NB4 (cell line): ENCODE measurements at regions not wholly inside any gene's neighbourhood (a gene's known extent, or its start where the extent isn't known, plus 50 kb on each side); places are given as distances from the start of the nearest gene placed in this dataset.

Experiments used
- DNase-seq: peaks from one replicate; pipeline ENCODE4 v3.0.0; 2010; ENCODE audit warnings: low read depth
- H3K4me3 ChIP-seq: one replicate; pipeline ENCODE4 v1.5.1; 2011; ENCODE audit warnings: mild to moderate bottlenecking, low read depth, low read length, moderate library complexity
- MAX ChIP-seq: IDR thresholded peaks from 2 replicates; pipeline ENCODE4 v1.6.1; 2011; ENCODE audit warnings: low read depth, low read length
- MYC ChIP-seq: IDR thresholded peaks from 2 replicates; pipeline ENCODE4 v1.6.1; 2011; ENCODE audit warnings: low read depth, low read length
- POLR2A ChIP-seq: IDR thresholded peaks from 2 replicates; pipeline ENCODE4 v1.6.1; 2011; ENCODE audit warnings: mild to moderate bottlenecking; ENCODE audit not compliant: insufficient read length; ENCODE audit errors: extremely low read depth
- TF ChIP-seq, protein P1 (sequence below): IDR thresholded peaks from one replicate; pipeline ENCODE4 v1.5.1; 2012; ENCODE audit warnings: low read depth, low read length

- no peak for DNase-seq
These were observed 190.9 kb downstream of the SLITRK6 start for GRCh38 chr13:85608255-85608829.

DNA sequence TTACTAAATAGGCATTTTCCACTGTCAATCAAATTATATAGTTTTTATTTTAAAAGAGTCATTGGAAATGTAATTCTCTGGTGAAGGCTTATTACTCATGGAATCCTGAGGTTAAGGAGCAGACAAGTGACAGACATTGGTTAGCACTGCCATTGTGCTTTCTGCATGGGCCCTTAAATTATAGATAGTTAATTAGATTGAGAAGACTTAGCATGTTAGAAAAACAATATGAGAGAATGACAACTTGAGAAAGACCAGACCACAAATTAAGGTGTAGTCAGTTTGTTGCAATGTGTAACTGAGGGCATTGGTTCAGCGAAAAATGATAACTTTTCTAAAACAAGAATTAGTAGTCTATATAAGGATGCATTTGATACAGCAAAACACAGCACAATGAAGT is 195.5 kb downstream of the SLITRK6 start:
- no peak overlapping the region for H3K4me3 ChIP-seq
- TF ChIP-seq POLR2A (no peak), MAX (no peak)
- DNase-seq: no peak

More at GRCh38 chr13:85608255-85608829, 190.9 kb downstream of the SLITRK6 start:
- TF ChIP-seq MAX (no peak), POLR2A (no peak), MYC (no peak)
- TF ChIP-seq, protein P1, sequence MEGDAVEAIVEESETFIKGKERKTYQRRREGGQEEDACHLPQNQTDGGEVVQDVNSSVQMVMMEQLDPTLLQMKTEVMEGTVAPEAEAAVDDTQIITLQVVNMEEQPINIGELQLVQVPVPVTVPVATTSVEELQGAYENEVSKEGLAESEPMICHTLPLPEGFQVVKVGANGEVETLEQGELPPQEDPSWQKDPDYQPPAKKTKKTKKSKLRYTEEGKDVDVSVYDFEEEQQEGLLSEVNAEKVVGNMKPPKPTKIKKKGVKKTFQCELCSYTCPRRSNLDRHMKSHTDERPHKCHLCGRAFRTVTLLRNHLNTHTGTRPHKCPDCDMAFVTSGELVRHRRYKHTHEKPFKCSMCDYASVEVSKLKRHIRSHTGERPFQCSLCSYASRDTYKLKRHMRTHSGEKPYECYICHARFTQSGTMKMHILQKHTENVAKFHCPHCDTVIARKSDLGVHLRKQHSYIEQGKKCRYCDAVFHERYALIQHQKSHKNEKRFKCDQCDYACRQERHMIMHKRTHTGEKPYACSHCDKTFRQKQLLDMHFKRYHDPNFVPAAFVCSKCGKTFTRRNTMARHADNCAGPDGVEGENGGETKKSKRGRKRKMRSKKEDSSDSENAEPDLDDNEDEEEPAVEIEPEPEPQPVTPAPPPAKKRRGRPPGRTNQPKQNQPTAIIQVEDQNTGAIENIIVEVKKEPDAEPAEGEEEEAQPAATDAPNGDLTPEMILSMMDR: no peak
- H3K4me3 ChIP-seq: no peak overlapping the region

GRCh38 chr13:85601526-85601925 is 197.7 kb downstream of the SLITRK6 start:
- TF ChIP-seq MYC: no peak
- no peak for TF ChIP-seq MAX
- no peak for TF ChIP-seq POLR2A
- H3K4me3 ChIP-seq: no peak overlapping the region
- no peak for DNase-seq

DNA sequence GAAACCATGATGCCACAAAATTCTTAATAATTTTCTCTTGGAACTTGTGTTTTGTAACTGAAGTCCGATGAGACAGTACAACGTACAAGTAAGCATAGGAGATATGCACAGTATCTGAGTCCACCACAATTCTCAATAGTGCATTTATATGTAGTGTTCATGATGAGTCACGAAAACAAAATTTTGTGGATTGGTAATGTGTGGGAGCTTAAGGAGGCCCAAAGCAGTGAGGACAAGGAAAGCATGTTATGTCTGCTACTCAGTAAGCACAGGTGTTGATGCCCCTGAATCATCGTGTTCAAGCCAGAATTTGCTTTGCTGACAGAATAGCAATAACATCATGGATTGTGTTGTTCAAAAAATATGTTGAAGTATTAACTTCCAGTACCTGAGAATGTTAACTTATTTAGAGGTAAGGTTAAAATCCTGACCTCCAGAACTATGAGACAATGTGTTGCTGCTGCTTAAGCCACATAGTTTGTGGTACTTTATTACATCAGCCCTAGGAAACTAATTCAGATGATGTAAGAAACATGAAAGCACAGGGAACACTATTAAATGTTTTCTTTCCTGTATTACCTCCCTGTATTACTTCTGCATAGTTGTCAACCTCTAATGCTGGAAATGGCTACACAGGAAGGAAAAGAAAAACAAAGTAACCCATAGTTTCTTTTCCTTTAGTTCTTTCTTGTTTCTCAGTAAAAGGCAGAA is 201.3 kb downstream of the SLITRK6 start:
- no peak for TF ChIP-seq MAX
- TF ChIP-seq MYC: no peak
- no peak for TF ChIP-seq POLR2A
- TF ChIP-seq, protein P1: no peak
- no peak for DNase-seq
- H3K4me3 ChIP-seq: no peak overlapping the region

- H3K4me3 ChIP-seq: no peak overlapping the region
- DNase-seq: no peak
- TF ChIP-seq POLR2A (no peak), MYC (no peak), MAX (no peak)
- TF ChIP-seq, protein P1: no peak
These were observed 207.0 kb downstream of the SLITRK6 start for GRCh38 chr13:85592211-85592610.

DNA sequence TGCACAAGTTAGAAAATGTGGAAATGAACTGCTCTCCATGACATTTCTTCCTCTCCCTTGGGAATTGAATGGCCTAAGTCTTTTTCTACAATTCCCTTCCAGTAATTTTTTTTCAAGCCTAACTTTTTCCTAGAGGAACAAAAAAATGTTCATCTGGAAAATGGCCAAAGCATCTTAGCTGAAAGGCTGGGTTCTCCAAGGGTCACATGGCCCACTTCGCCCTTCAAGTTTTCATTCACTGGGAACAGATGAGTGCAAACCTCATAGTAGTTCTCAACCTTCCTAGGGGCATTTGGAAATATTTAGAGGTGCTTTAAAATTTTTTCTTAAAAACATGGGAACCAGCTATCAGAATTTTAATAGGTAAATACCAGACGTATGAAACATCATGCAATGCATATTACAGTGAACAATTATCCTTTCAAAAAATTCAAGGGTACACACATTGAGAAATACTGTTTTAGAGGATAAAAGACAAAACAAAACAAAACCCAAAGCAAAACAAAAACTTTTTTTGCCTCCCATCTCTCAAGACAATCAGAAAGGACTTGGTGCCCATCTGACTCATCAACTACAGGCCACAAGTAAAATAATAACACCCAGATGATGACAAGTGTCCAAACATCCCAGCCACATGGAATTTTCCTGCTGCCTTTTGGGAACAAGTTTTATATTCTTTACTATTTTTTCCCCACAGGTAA is 208.8 kb downstream of the SLITRK6 start:
- DNase-seq: no peak
- H3K4me3 ChIP-seq: no peak overlapping the region
- TF ChIP-seq MYC (no peak), POLR2A (no peak), MAX (no peak)
- TF ChIP-seq, protein P1: no peak
